ENCODE measurements at regions not wholly inside any gene's neighbourhood (a gene's known extent, or its start where the extent isn't known, plus 50 kb on each side); places are given as distances from the start of the nearest gene placed in this dataset.

DNA sequence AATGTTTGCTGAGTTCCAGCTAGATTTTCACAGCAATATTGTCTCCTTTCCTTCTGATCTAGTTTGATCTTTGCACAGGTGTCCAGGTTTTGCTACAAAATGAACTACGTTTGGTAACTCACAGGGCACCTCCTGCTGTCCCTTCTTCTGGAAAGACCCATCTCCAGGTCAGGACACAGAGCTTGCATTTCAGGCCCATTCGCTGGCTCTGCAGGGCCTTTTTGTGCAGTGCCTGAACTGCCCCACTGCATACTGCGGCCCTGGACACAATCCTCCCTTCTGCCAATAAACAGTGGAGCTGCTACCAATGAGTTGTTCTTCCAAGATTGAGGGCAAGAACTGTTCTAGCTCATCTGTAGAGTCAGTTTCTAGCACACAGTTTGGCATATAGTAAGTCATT is 50.7 kb upstream of the BDH1 start:
- TF ChIP-seq, protein P1, sequence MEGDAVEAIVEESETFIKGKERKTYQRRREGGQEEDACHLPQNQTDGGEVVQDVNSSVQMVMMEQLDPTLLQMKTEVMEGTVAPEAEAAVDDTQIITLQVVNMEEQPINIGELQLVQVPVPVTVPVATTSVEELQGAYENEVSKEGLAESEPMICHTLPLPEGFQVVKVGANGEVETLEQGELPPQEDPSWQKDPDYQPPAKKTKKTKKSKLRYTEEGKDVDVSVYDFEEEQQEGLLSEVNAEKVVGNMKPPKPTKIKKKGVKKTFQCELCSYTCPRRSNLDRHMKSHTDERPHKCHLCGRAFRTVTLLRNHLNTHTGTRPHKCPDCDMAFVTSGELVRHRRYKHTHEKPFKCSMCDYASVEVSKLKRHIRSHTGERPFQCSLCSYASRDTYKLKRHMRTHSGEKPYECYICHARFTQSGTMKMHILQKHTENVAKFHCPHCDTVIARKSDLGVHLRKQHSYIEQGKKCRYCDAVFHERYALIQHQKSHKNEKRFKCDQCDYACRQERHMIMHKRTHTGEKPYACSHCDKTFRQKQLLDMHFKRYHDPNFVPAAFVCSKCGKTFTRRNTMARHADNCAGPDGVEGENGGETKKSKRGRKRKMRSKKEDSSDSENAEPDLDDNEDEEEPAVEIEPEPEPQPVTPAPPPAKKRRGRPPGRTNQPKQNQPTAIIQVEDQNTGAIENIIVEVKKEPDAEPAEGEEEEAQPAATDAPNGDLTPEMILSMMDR (IDR thresholded peaks at IDR 0.05), result no peak
- TF ChIP-seq POLR2A (IDR thresholded peaks at IDR 0.05), result no peak
